H1 (cell line): ENCODE measurements at regions not wholly inside any gene's neighbourhood (a gene's known extent, or its start where the extent isn't known, plus 50 kb on each side); places are given as distances from the start of the nearest gene placed in this dataset.

Source experiments
- CBX8 ChIP-seq: fragments of 300-800, 300-1000 bp; sonication (generic); IDR thresholded peaks from 2 replicates; pipeline ENCODE4 v1.7.1; 2016; ENCODE audit warnings: low read depth, low read length, borderline replicate concordance
- FOSL1 ChIP-seq: IDR thresholded peaks from 2 replicates; pipeline ENCODE4 v1.6.1; 2011; ENCODE audit warnings: mild to moderate bottlenecking, low read depth, low read length, moderate library complexity; ENCODE audit not compliant: insufficient read depth
- POU5F1 ChIP-seq: IDR thresholded peaks from 2 replicates; pipeline ENCODE4 v1.6.1; 2011; ENCODE audit warnings: low read depth, mild to moderate bottlenecking, low read length, moderate library complexity
- RNF2 ChIP-seq: fragments of 200-900, 300-1000 bp; sonication (generic); IDR thresholded peaks from 2 replicates; pipeline ENCODE4 v1.7.1; 2016; ENCODE audit warnings: borderline replicate concordance, low read depth, mild to moderate bottlenecking, antibody characterized with exemption, low read length; ENCODE audit not compliant: poor library complexity, severe bottlenecking; ENCODE audit errors: missing control alignments

GRCh38 chr2:196238836-196239380 is 67.5 kb upstream of the STK17B start (continued):
- TF ChIP-seq POU5F1 (no peak), CBX8 (no peak), FOSL1 (no peak), RNF2 (no peak)
